Loucy (cell line): ENCODE measurements at regions not wholly inside any gene's neighbourhood (a gene's known extent, or its start where the extent isn't known, plus 50 kb on each side); places are given as distances from the start of the nearest gene placed in this dataset.

Experiments
- H2AFZ ChIP-seq: fragments of 200-600 bp; sonication (generic); 2 replicates; pipeline ENCODE4 v1.6.0; 2016; ENCODE audit warnings: antibody characterized with exemption, mild to moderate bottlenecking, low read length, moderate library complexity
- H3F3A ChIP-seq: fragments of 200-600 bp; 2 replicates; pipeline ENCODE4 v1.6.0; 2016; ENCODE audit warnings: antibody characterized with exemption, low read depth, mild to moderate bottlenecking
- H3K27me3 ChIP-seq: fragments of 200-600 bp; sonication (generic); 2 replicates; pipeline ENCODE4 v1.6.1; 2014; ENCODE audit warnings: low read length, mild to moderate bottlenecking; ENCODE audit not compliant: insufficient read depth, poor library complexity, severe bottlenecking
- H3K36me3 ChIP-seq: fragments of 200-600 bp; sonication (generic); 2 replicates; pipeline ENCODE4 v1.6.1; 2016; ENCODE audit warnings: low read length; ENCODE audit not compliant: insufficient read depth
- H3K4me1 ChIP-seq: fragments of 200-600 bp; sonication (generic); 2 replicates; pipeline ENCODE4 v1.5.1; 2014; ENCODE audit warnings: low read length, mild to moderate bottlenecking; ENCODE audit not compliant: insufficient read depth, poor library complexity, severe bottlenecking
- H3K4me2 ChIP-seq: fragments of 200-600 bp; sonication (generic); 2 replicates; pipeline ENCODE4 v1.6.0; 2014; ENCODE audit warnings: antibody characterized with exemption, low read length, low read depth, mild to moderate bottlenecking; ENCODE audit not compliant: poor library complexity, severe bottlenecking
- H3K4me3 ChIP-seq: fragments of 200-600 bp; sonication (generic); 2 replicates; pipeline ENCODE4 v1.5.1; 2014; ENCODE audit warnings: low read length, mild to moderate bottlenecking, mixed read lengths; ENCODE audit not compliant: poor library complexity, severe bottlenecking
- H3K79me2 ChIP-seq: fragments of 200-600 bp; sonication (generic); 2 replicates; pipeline ENCODE4 v1.6.1; 2014; ENCODE audit warnings: low read length; ENCODE audit not compliant: insufficient read depth
- H3K9ac ChIP-seq: fragments of 200-600 bp; sonication (generic); 2 replicates; pipeline ENCODE4 v1.6.0; 2014; ENCODE audit warnings: mild to moderate bottlenecking, low read depth, low read length, moderate library complexity; ENCODE audit not compliant: poor library complexity, severe bottlenecking
- H3K9me2 ChIP-seq: fragments of 200-600 bp; sonication (generic); replicated peaks from 2 replicates; pipeline ENCODE4 v1.6.1; 2016; ENCODE audit warnings: low read depth, low read length, mixed read lengths
- H3K9me3 ChIP-seq: fragments of 200-600 bp; sonication (generic); 2 replicates; pipeline ENCODE4 v1.6.1; 2014; ENCODE audit warnings: mild to moderate bottlenecking, antibody characterized with exemption, low read length, low read depth; ENCODE audit not compliant: insufficient read depth
- H4K20me1 ChIP-seq: fragments of 200-600 bp; sonication (generic); 2 replicates; pipeline ENCODE4 v1.6.0; 2014; ENCODE audit warnings: antibody characterized with exemption, low read length, mild to moderate bottlenecking; ENCODE audit not compliant: insufficient read depth, poor library complexity, severe bottlenecking
- EZH2phosphoT487 ChIP-seq: fragments of 200-600 bp; IDR thresholded peaks from 2 replicates; pipeline ENCODE4 v1.6.1; 2018; ENCODE audit warnings: antibody characterized with exemption, mild to moderate bottlenecking, moderate library complexity, borderline replicate concordance
- TF ChIP-seq, protein P1 (sequence below): fragments of 200-600 bp; sonication (generic); conservative IDR thresholded peaks from 2 replicates; pipeline ENCODE4 v1.5.1; 2014; ENCODE audit warnings: mild to moderate bottlenecking, antibody characterized with exemption, low read length

DNA sequence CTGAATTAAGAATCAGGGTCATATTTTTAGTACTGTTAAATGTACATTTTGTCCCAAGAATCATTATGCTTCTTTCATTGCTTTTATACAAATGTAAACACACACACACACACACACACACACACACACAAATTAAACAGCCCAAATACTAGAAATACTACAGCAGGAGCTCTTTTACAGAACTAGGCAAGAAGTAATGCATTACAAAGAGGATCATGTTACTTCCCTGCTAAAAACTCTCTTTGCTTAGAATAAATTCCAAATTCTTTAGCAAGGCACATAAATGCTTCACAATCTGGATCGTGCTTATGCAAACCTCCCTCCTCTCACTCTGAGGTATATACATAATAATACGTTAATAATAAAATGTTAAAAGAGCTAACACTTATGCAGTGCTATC lies 720.4 kb upstream of the ADGRL4 start:
- H3K4me3 ChIP-seq: no peak overlapping the region
- H2AFZ ChIP-seq: no peak overlapping the region
- H3K4me1 ChIP-seq: no peaks in the 10 kb centered on the region
- no peak overlapping the region for H3K9ac ChIP-seq
- no peak for TF ChIP-seq EZH2phosphoT487
- TF ChIP-seq, protein P1, sequence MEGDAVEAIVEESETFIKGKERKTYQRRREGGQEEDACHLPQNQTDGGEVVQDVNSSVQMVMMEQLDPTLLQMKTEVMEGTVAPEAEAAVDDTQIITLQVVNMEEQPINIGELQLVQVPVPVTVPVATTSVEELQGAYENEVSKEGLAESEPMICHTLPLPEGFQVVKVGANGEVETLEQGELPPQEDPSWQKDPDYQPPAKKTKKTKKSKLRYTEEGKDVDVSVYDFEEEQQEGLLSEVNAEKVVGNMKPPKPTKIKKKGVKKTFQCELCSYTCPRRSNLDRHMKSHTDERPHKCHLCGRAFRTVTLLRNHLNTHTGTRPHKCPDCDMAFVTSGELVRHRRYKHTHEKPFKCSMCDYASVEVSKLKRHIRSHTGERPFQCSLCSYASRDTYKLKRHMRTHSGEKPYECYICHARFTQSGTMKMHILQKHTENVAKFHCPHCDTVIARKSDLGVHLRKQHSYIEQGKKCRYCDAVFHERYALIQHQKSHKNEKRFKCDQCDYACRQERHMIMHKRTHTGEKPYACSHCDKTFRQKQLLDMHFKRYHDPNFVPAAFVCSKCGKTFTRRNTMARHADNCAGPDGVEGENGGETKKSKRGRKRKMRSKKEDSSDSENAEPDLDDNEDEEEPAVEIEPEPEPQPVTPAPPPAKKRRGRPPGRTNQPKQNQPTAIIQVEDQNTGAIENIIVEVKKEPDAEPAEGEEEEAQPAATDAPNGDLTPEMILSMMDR: no peak
- H3K9me2 ChIP-seq: no peaks in the 10 kb centered on the region
- no peaks in the 10 kb centered on the region for H3K9me3 ChIP-seq
- H3K36me3 ChIP-seq: no peaks in the 10 kb centered on the region
- H3K27me3 ChIP-seq: no peaks in the 10 kb centered on the region
- no peaks in the 10 kb centered on the region for H4K20me1 ChIP-seq
- no peaks in the 10 kb centered on the region for H3F3A ChIP-seq
- no peak overlapping the region for H3K4me2 ChIP-seq
- no peaks in the 10 kb centered on the region for H3K79me2 ChIP-seq

DNA sequence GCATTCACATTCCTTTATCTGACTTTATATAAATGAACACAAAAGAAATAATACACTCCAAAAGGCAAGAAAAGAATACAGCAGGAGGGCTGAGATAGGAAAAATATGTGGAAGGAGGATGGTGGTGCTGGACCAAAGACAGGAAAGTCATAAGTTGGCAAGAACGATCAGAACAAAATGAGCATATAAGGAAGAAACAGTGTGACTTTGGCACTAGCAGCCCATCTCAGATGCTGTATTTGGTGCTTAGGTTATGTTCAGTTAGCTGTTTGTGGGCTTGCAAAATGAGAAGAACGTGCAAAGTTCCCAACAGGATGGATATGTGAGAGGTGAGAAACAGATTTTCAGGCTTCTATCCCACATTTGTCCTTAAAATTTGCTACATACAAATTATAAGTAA lies 719.8 kb upstream of the ADGRL4 start:
- H3K4me2 ChIP-seq: no peak overlapping the region
- TF ChIP-seq EZH2phosphoT487: no peak
- no peaks in the 10 kb centered on the region for H3K36me3 ChIP-seq

DNA sequence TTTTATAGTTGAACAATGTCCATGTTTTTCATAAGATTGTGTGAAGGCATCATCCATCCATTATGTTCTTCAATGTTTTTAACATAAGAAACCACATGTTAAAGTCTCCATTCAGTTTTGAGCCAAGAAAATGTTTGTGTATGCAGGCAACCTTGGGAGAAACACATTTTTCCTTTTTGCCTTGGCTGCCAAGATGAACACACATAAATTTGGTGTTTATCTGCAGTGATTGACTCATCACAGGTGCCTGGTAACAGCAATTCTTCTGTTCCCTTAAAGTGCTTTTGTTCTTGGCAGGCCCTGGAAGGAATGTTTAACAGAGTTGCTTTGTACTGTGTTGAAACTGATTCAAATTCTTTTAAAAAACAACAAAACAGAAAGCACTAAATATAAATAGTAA lies 709.9 kb upstream of the ADGRL4 start:
- Histone ChIP-seq H3F3A (no peaks in the 10 kb centered on the region), H3K9ac (no peak overlapping the region), H3K4me3 (no peak overlapping the region), H3K9me3 (no peaks in the 10 kb centered on the region), H3K4me1 (no peaks in the 10 kb centered on the region), H3K79me2 (no peaks in the 10 kb centered on the region), H3K27me3 (no peaks in the 10 kb centered on the region), H3K4me2 (no peak overlapping the region), H3K9me2 (no peaks in the 10 kb centered on the region), H2AFZ (no peak overlapping the region), H3K36me3 (no peaks in the 10 kb centered on the region), H4K20me1 (no peaks in the 10 kb centered on the region)
- TF ChIP-seq, protein P1: no peak
- no peak for TF ChIP-seq EZH2phosphoT487

More for the DNA sequence above, 719.8 kb upstream of the ADGRL4 start:
- H3K9ac ChIP-seq: no peak overlapping the region
- H3K4me1 ChIP-seq: no peaks in the 10 kb centered on the region
- no peaks in the 10 kb centered on the region for H4K20me1 ChIP-seq
- no peaks in the 10 kb centered on the region for H3K9me3 ChIP-seq
- no peak overlapping the region for H2AFZ ChIP-seq
- H3K4me3 ChIP-seq: no peak overlapping the region
- no peaks in the 10 kb centered on the region for H3K79me2 ChIP-seq
- no peaks in the 10 kb centered on the region for H3K27me3 ChIP-seq
- no peaks in the 10 kb centered on the region for H3K9me2 ChIP-seq
- no peaks in the 10 kb centered on the region for H3F3A ChIP-seq

DNA sequence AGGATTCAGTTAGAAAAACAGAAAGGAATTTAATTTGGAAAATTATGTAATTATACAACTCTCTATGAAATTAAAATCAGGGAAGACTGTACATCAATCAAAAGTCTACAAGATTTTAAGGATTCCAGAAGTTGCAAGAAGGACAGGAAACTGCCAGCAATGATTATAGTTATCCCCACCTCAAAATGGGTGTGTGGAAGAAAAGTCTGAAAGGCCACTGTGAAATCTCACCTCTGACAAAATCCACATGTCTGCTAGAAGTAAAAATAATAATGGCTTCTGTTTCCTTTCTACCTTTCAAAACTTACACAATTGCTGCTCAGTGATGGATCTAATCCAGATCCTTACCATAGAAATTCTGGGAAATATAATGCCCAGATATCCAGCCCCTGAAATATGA lies 708.1 kb upstream of the ADGRL4 start:
- Histone ChIP-seq H3K4me1 (no peaks in the 10 kb centered on the region), H3F3A (no peaks in the 10 kb centered on the region), H3K79me2 (no peaks in the 10 kb centered on the region), H3K9me2 (no peaks in the 10 kb centered on the region), H4K20me1 (no peaks in the 10 kb centered on the region), H3K9me3 (no peaks in the 10 kb centered on the region), H3K4me2 (no peak overlapping the region), H2AFZ (no peak overlapping the region), H3K27me3 (no peaks in the 10 kb centered on the region), H3K4me3 (no peak overlapping the region), H3K9ac (no peak overlapping the region), H3K36me3 (no peaks in the 10 kb centered on the region)
- TF ChIP-seq, protein P1: no peak
- no peak for TF ChIP-seq EZH2phosphoT487
